HFFc6 (cell line): ENCODE measurements at regions not wholly inside any gene's neighbourhood (a gene's known extent, or its start where the extent isn't known, plus 50 kb on each side); places are given as distances from the start of the nearest gene placed in this dataset.

Experiments
- DNase-seq: peaks from one replicate; pipeline ENCODE4 v3.0.0-alpha.2; 2018
- H3K27ac Mint-ChIP-seq: 2 replicates; pipeline ENCODE4 v1.8.0; 2020; ENCODE audit warnings: mild to moderate bottlenecking, mixed read lengths
- H3K27me3 Mint-ChIP-seq: 2 replicates; pipeline ENCODE4 v1.8.0; 2021; ENCODE audit warnings: mild to moderate bottlenecking, moderate library complexity, mixed read lengths; ENCODE audit not compliant: insufficient read depth
- H3K36me3 Mint-ChIP-seq: 2 replicates; pipeline ENCODE4 v1.8.0; 2021; ENCODE audit warnings: low read depth, mixed read lengths
- H3K4me1 Mint-ChIP-seq: 2 replicates; pipeline ENCODE4 v1.8.0; 2020; ENCODE audit warnings: low read depth, mixed read lengths
- H3K4me3 Mint-ChIP-seq: 2 replicates; pipeline ENCODE4 v1.8.0; 2020; ENCODE audit warnings: mild to moderate bottlenecking, moderate library complexity, mixed read lengths
- H3K9me3 Mint-ChIP-seq: 2 replicates; pipeline ENCODE4 v1.8.0; 2020; ENCODE audit warnings: mild to moderate bottlenecking, mixed read lengths
- CTCF ChIP-seq: fragments of 200-600 bp; sonication (generic); IDR thresholded peaks from 2 replicates; pipeline ENCODE4 v1.5.0; 2021; ENCODE audit warnings: antibody characterized with exemption, mild to moderate bottlenecking

DNA sequence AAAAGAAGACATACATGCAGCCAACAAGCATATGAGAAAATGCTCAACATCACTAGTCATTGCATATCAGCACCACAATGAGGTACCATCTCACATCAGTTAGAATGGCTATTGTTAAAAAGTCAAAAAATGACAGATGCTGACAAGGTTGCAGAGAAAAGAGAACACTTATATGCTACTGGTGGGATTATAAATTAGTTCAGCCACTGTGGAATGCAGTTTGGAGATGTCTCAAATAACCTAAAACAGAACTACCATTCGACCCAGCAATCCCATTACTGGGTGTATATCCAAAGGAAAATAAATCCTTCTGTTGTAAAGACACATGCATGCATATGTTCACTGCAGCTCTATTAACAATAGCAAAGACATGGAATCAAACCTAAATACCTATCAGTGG is 238.4 kb downstream of the KCNC2 start:
- H3K27ac Mint-ChIP-seq = no peak overlapping the region
- H3K36me3 Mint-ChIP-seq = no peaks in the 10 kb centered on the region
- TF ChIP-seq CTCF = no peak
- H3K4me3 Mint-ChIP-seq = no peak overlapping the region
- H3K4me1 Mint-ChIP-seq = no peaks in the 10 kb centered on the region
- H3K27me3 Mint-ChIP-seq = no peaks in the 10 kb centered on the region
- no peak for DNase-seq
- no peaks in the 10 kb centered on the region; the same call in 1 of the 2 replicates for H3K9me3 Mint-ChIP-seq

GRCh38 chr12:74977832-74978481 is 231.7 kb downstream of the KCNC2 start:
- H3K27me3 Mint-ChIP-seq = 0 out of 2 replicates have a peak, but pooled peaks cover 2% of the 10 kb centered on the region
- TF ChIP-seq CTCF = no peak
- H3K27ac Mint-ChIP-seq = no peak overlapping the region
- no peaks in the 10 kb centered on the region for H3K9me3 Mint-ChIP-seq
- H3K4me1 Mint-ChIP-seq = no peaks in the 10 kb centered on the region
- DNase-seq = no peak
- no peaks in the 10 kb centered on the region for H3K36me3 Mint-ChIP-seq
- H3K4me3 Mint-ChIP-seq = no peak overlapping the region

DNA sequence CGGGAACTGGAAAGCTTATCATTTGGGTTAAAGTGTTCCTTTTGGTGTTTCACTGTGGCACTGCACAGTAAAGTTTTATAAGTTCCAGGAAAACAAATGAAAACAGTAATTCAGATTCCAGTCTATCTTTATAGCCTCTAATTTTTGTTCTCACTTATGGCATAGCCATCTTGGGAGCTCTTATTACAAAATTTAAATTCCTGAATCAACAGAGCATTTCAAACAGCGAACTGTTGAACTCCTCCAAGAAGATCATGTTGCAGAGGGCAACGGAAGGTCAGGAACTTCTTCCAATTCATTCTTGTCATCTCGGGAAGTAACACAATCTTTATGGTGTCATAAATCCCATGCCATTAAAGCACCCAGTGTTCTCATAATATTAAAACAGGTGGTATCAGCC is 229.1 kb downstream of the KCNC2 start:
- no peak overlapping the region for H3K27ac Mint-ChIP-seq
- no peaks in the 10 kb centered on the region for H3K4me1 Mint-ChIP-seq
- TF ChIP-seq CTCF = no peak
- no peaks in the 10 kb centered on the region for H3K36me3 Mint-ChIP-seq
- H3K27me3 Mint-ChIP-seq = peaks cover 4% of the 10 kb centered on the region; the same call in 1 of the 2 replicates
- H3K4me3 Mint-ChIP-seq = no peak overlapping the region
- DNase-seq = no peak
- H3K9me3 Mint-ChIP-seq = no peaks in the 10 kb centered on the region

- DNase-seq = no peak
- no peak overlapping the region for H3K27ac Mint-ChIP-seq
- H3K9me3 Mint-ChIP-seq = no peaks in the 10 kb centered on the region
- peaks cover 5% of the 10 kb centered on the region; the same call in 1 of the 2 replicates for H3K27me3 Mint-ChIP-seq
- no peaks in the 10 kb centered on the region for H3K36me3 Mint-ChIP-seq
- no peaks in the 10 kb centered on the region for H3K4me1 Mint-ChIP-seq
- TF ChIP-seq CTCF = no peak
- no peak overlapping the region for H3K4me3 Mint-ChIP-seq
These were observed 228.1 kb downstream of the KCNC2 start for GRCh38 chr12:74981541-74981940.

- H3K4me1 Mint-ChIP-seq = no peaks in the 10 kb centered on the region
- no peaks in the 10 kb centered on the region for H3K36me3 Mint-ChIP-seq
- H3K4me3 Mint-ChIP-seq = no peak overlapping the region
- H3K9me3 Mint-ChIP-seq = no peaks in the 10 kb centered on the region
- no peak for DNase-seq
- no peak overlapping the region for H3K27ac Mint-ChIP-seq
- peaks cover 5% of the 10 kb centered on the region; the same call in 1 of the 2 replicates for H3K27me3 Mint-ChIP-seq
- TF ChIP-seq CTCF = no peak
These were observed 225.7 kb downstream of the KCNC2 start for GRCh38 chr12:74983917-74984316.
